Tibial nerve (tissue), 4 donors: ENCODE measurements at regions not wholly inside any gene's neighbourhood (a gene's known extent, or its start where the extent isn't known, plus 50 kb on each side); places are given as distances from the start of the nearest gene placed in this dataset.
A peak's percentile ranks its signal among the peaks of the same experiment; 100 is the strongest.

Source experiments
- DNase-seq, 2 donors: peaks; one replicate each; pipeline ENCODE4 v3.0.0-alpha.2; 2019; ENCODE audit warnings: low spot score in 2 of 2
- H3K27ac ChIP-seq, 4 donors: fragments of 200-600 bp; sonication (generic) in 3 of 4; one replicate each; pipeline ENCODE4 v1.5.1; 2017 to 2019; ENCODE audit warnings: mild to moderate bottlenecking in 1 of 4
- H3K27me3 ChIP-seq, 2 donors: fragments of 200-600 bp; sonication (generic) in 1 of 2; one replicate each; pipeline versions ENCODE4 v1.5.1 to v1.6.0; 2017 to 2019
- H3K36me3 ChIP-seq, 3 donors: fragments of 200-600 bp; sonication (generic); one replicate each; pipeline ENCODE4 v1.5.1; 2018 to 2019
- H3K4me1 ChIP-seq, 4 donors: fragments of 200-600 bp; sonication (generic) in 3 of 4; one replicate each; pipeline ENCODE4 v1.5.1; 2017 to 2019
- H3K4me3 ChIP-seq, 4 donors: fragments of 200-600 bp; sonication (generic) in 3 of 4; one replicate each; pipeline ENCODE4 v1.5.1; 2017 to 2019; ENCODE audit warnings: mild to moderate bottlenecking in 1 of 4, moderate library complexity in 1 of 4
- H3K9me3 ChIP-seq, 4 donors: fragments of 200-600 bp; sonication (generic) in 3 of 4; one replicate each; pipeline ENCODE4 v1.5.1; 2017 to 2019
- CTCF ChIP-seq, 5 experiments: fragments of 200-600 bp in 3 of 5; fragments of 450-650 bp in 2 of 5; sonication (generic) in 3 of 5; IDR thresholded peaks; one replicate each; pipeline ENCODE4 v1.5.1; 2016 to 2019; ENCODE audit warnings: antibody characterized with exemption in 5 of 5, mild to moderate bottlenecking in 3 of 5, moderate library complexity in 2 of 5
- EP300 ChIP-seq, 2 donors: sonication (generic); formaldehyde crosslinking; IDR thresholded peaks; one replicate each; pipeline ENCODE4 v1.6.1; 2017; ENCODE audit warnings: antibody characterized with exemption in 2 of 2, mild to moderate bottlenecking in 1 of 2
- POLR2A ChIP-seq, 2 donors: fragments of 450-650 bp; IDR thresholded peaks; one replicate each; pipeline ENCODE4 v1.6.1; 2017; ENCODE audit warnings: antibody characterized with exemption in 2 of 2, mild to moderate bottlenecking in 2 of 2, moderate library complexity in 2 of 2
- WGBS, 2 donors: methylation state at CpG; one replicate each; pipeline ENCODE4 v1.1.5; 2018; 5-methylcytosine and 5-hydroxymethylcytosine counted together

GRCh38 chr20:16801919-16802651 lies 53.9 kb downstream of the OTOR start:
- Histone ChIP-seq H3K4me3 (no peak overlapping the region), H3K27ac (no peak overlapping the region), H3K27me3 (no peaks in the 10 kb centered on the region), H3K4me1 (peaks cover 0 to 6% (median 0%) of the 10 kb centered on the region in 4 donors), H3K9me3 (no peaks in the 10 kb centered on the region), H3K36me3 (no peaks in the 10 kb centered on the region)
- DNase-seq = peak; percentile 68 to 85
- TF ChIP-seq CTCF (IDR thresholded peaks at IDR 0.05) = peak; percentile 71 to 85 (median 81)
- TF ChIP-seq POLR2A (IDR thresholded peaks at IDR 0.05) = no peak
- 19 to 23% methylated on average over 15 of the region's 15 CpGs for WGBS, 2 donors

GRCh38 chr20:16802652-16802935 lies 54.4 kb downstream of the OTOR start:
- no peak overlapping the region for H3K4me3 ChIP-seq
- 72 to 75% methylated on average over 4 of the region's 4 CpGs for WGBS, 2 donors
- TF ChIP-seq CTCF (IDR thresholded peaks at IDR 0.05) = no peak
- no peak for TF ChIP-seq EP300 (IDR thresholded peaks at IDR 0.05)
- no peak for TF ChIP-seq POLR2A (IDR thresholded peaks at IDR 0.05)
- no peak for DNase-seq
- no peaks in the 10 kb centered on the region for H3K27me3 ChIP-seq
- H3K9me3 ChIP-seq = no peaks in the 10 kb centered on the region
- H3K36me3 ChIP-seq = no peaks in the 10 kb centered on the region
- H3K4me1 ChIP-seq = peaks cover 0 to 6% (median 0%) of the 10 kb centered on the region in 4 donors
- H3K27ac ChIP-seq = no peak overlapping the region

- Histone ChIP-seq H3K36me3 (no peaks in the 10 kb centered on the region), H3K4me1 (peaks cover 0 to 6% (median 0%) of the 10 kb centered on the region in 4 donors), H3K4me3 (no peak overlapping the region), H3K27ac (no peak overlapping the region), H3K27me3 (no peaks in the 10 kb centered on the region), H3K9me3 (no peaks in the 10 kb centered on the region)
- WGBS, 2 donors = 14 to 15% methylated on average over 14 of the region's 14 CpGs
- DNase-seq = peak; percentile 48 to 68
- peak; percentile 66 to 90 (median 77) for TF ChIP-seq CTCF (IDR thresholded peaks at IDR 0.05)
- no peak for TF ChIP-seq POLR2A (IDR thresholded peaks at IDR 0.05)
Measured at GRCh38 chr20:16803965-16804792, 56.0 kb downstream of the OTOR start.

GRCh38 chr20:16804793-16805187 lies 56.6 kb downstream of the OTOR start:
- Histone ChIP-seq H3K36me3 (no peaks in the 10 kb centered on the region), H3K4me1 (peaks cover 0 to 6% (median 0%) of the 10 kb centered on the region in 4 donors), H3K27ac (no peak overlapping the region), H3K4me3 (no peak overlapping the region), H3K27me3 (no peaks in the 10 kb centered on the region), H3K9me3 (no peaks in the 10 kb centered on the region)
- DNase-seq = no peak
- WGBS, 2 donors = 49 to 64% methylated on average over 6 of the region's 6 CpGs
- TF ChIP-seq POLR2A (IDR thresholded peaks at IDR 0.05) = no peak
- no peak for TF ChIP-seq CTCF (IDR thresholded peaks at IDR 0.05)
- no peak for TF ChIP-seq EP300 (IDR thresholded peaks at IDR 0.05)

GRCh38 chr20:16806061-16806460 lies 57.9 kb downstream of the OTOR start:
- no peaks in the 10 kb centered on the region for H3K36me3 ChIP-seq
- H3K27ac ChIP-seq = no peak overlapping the region
- no peak overlapping the region for H3K4me3 ChIP-seq
- 83 to 87% methylated on average over 6 of the region's 6 CpGs for WGBS, 2 donors
- H3K9me3 ChIP-seq = no peaks in the 10 kb centered on the region
- no peak for DNase-seq
- no peak for TF ChIP-seq EP300 (IDR thresholded peaks at IDR 0.05)
- no peak for TF ChIP-seq POLR2A (IDR thresholded peaks at IDR 0.05)
- TF ChIP-seq CTCF (IDR thresholded peaks at IDR 0.05) = no peak
- peaks cover 0 to 6% (median 0%) of the 10 kb centered on the region in 4 donors for H3K4me1 ChIP-seq
- H3K27me3 ChIP-seq = no peaks in the 10 kb centered on the region
